ENCODE measurements at regions not wholly inside any gene's neighbourhood (a gene's known extent, or its start where the extent isn't known, plus 50 kb on each side); places are given as distances from the start of the nearest gene placed in this dataset.

DNA sequence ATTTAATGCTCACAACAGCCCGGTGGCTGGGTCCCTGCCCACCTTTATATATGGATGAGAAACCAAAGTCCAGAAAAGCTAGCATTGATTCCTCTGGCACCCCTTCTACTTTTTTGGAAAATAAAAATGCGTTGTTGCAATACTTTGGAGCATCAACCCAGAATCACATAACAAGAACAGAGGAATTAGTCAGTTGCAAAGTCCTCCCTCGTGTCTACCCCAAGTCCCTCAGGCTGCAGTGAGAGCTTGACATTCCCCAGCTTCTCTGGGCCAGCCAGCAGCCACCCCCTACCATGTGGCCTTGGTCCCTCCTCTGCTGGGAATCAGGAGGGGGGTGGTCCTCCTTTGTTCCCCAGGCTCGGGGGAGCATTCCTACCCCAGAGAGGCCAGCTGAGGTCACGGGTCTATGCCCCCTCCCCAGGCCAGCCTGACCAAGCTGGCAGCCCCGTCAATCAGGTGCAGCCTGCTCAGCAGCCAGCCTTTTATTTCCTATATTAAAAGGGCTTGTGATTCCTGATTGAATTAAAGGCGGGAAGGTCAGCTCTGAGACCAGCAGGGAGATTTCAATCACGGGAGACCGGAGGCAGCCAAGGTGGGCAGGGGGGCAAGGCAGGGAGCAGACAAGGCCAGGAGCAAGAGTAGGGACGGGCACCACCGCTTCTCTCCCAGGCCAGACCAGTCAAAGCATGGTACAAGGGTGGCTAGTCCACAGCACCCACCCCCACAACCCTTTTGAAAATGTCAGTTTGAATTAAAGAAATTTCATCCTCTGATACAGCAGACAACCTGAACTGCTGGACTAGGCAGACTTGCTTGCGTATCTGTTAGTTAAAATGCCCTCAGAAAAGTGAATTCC is 158.9 kb downstream of the MRPL14 start:
- H3K4me3 ChIP-seq (ENCODE audit: low read length): no peak overlapping the region
- no peaks in the 10 kb centered on the region for H3K36me3 ChIP-seq (ENCODE audit: insufficient read depth, low read length)
- 0 out of 2 replicates have a peak overlapping the region, but pooled peaks have one; percentile 33 for H3K9ac ChIP-seq (ENCODE audit: low read depth, low read length)
- H3K4me1 ChIP-seq (ENCODE audit: insufficient read depth, low read length): 0 out of 2 replicates have a peak, but pooled peaks cover 5% of the 10 kb centered on the region
- H3K9me3 ChIP-seq (ENCODE audit: insufficient read depth, low read depth, low read length): no peaks in the 10 kb centered on the region
- H3K27ac ChIP-seq (ENCODE audit: low read depth, low read length): no peak overlapping the region
- WGBS: 62% methylated on average over 12 of the region's 12 CpGs
- H3K27me3 ChIP-seq (ENCODE audit: insufficient read depth, low read length): no peaks in the 10 kb centered on the region

- no peaks in the 10 kb centered on the region for H3K36me3 ChIP-seq (ENCODE audit: insufficient read depth, low read length)
- no peak overlapping the region for H3K27ac ChIP-seq (ENCODE audit: low read depth, low read length)
- H3K4me3 ChIP-seq (ENCODE audit: low read length): no peak overlapping the region
- no peak overlapping the region for H3K9ac ChIP-seq (ENCODE audit: low read depth, low read length)
- 0 out of 2 replicates have a peak, but pooled peaks cover 5% of the 10 kb centered on the region for H3K4me1 ChIP-seq (ENCODE audit: insufficient read depth, low read length)
- WGBS: 83% methylated on average over 2 of the region's 3 CpGs
- H3K9me3 ChIP-seq (ENCODE audit: insufficient read depth, low read depth, low read length): no peaks in the 10 kb centered on the region
- H3K27me3 ChIP-seq (ENCODE audit: insufficient read depth, low read length): no peaks in the 10 kb centered on the region
These were observed 159.5 kb downstream of the MRPL14 start for GRCh38 chr6:43967719-43968091.

DNA sequence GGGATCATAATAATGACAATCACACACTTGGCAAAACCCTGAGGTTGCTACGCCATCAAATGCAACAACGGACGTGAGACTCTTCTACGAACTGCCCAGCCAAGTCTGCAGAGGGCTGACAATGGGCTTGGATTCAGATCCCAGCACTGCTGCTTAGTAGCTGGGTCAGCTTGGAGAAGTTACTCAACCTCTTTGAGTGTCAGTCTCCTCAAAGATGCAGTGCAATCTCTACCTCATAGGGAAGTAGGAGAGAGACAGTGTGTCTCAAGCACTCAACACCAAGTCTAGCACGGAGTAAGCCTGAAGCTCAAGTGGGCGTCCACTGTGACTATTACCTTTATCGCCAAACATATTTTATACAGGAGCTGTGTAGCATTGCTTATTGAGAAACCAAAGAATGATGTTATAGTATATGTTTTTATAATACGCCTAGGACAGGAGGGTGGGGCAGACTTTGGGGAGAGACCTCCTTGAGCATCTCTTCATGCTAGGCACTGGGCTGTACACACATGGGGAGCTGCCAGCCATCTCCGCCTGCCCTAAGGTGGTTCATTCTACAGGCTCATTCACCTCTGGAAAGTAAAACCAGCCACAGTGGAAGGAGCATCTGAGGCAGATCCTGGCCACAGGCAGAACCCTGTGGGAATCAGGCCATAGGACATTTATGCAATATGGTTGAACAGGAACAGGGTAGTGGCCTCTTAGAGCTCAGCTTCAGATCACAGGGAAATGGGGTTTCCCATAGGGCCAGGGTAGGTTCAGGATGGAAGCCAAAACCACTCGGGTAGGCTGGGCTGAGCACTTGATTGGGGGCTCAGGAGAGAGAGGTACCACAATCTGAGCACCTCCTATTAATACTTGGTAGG is 160.2 kb downstream of the MRPL14 start:
- Histone ChIP-seq H3K27me3 (ENCODE audit: insufficient read depth, low read length) (no peaks in the 10 kb centered on the region), H3K27ac (ENCODE audit: low read depth, low read length) (no peak overlapping the region), H3K9ac (ENCODE audit: low read depth, low read length) (no peak overlapping the region), H3K9me3 (ENCODE audit: insufficient read depth, low read depth, low read length) (no peaks in the 10 kb centered on the region), H3K36me3 (ENCODE audit: insufficient read depth, low read length) (no peaks in the 10 kb centered on the region), H3K4me1 (ENCODE audit: insufficient read depth, low read length) (0 out of 2 replicates have a peak, but pooled peaks cover 5% of the 10 kb centered on the region), H3K4me3 (ENCODE audit: low read length) (no peak overlapping the region)
- 91% methylated on average over 10 of the region's 10 CpGs for WGBS

DNA sequence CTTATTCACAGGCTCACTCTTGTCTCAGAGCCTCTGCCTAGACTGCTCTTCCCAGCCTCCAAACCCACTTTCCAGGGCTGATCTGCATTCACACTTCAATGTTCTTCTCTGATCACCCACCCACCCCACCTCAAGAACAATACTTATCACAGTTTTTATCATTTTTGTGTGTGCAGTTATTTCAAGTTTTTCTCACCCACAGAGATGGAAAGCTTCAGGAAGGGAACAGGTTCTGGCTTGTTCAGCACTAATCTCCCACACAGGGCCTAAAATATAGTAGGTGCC is 160.9 kb downstream of the MRPL14 start:
- Histone ChIP-seq H3K4me1 (ENCODE audit: insufficient read depth, low read length) (0 out of 2 replicates have a peak, but pooled peaks cover 5% of the 10 kb centered on the region), H3K27ac (ENCODE audit: low read depth, low read length) (no peak overlapping the region), H3K27me3 (ENCODE audit: insufficient read depth, low read length) (no peaks in the 10 kb centered on the region), H3K9me3 (ENCODE audit: insufficient read depth, low read depth, low read length) (no peaks in the 10 kb centered on the region), H3K4me3 (ENCODE audit: low read length) (no peak overlapping the region), H3K36me3 (ENCODE audit: insufficient read depth, low read length) (no peaks in the 10 kb centered on the region), H3K9ac (ENCODE audit: low read depth, low read length) (no peak overlapping the region)

- Histone ChIP-seq H3K9me3 (ENCODE audit: insufficient read depth, low read depth, low read length) (no peaks in the 10 kb centered on the region), H3K4me3 (ENCODE audit: low read length) (no peak overlapping the region), H3K9ac (ENCODE audit: low read depth, low read length) (no peak overlapping the region), H3K4me1 (ENCODE audit: insufficient read depth, low read length) (0 out of 2 replicates have a peak, but pooled peaks cover 5% of the 10 kb centered on the region), H3K27ac (ENCODE audit: low read depth, low read length) (no peak overlapping the region), H3K27me3 (ENCODE audit: insufficient read depth, low read length) (no peaks in the 10 kb centered on the region), H3K36me3 (ENCODE audit: insufficient read depth, low read length) (no peaks in the 10 kb centered on the region)
- 87% methylated on average over 3 of the region's 3 CpGs for WGBS
These were observed 161.5 kb downstream of the MRPL14 start for GRCh38 chr6:43965628-43966373.

DNA sequence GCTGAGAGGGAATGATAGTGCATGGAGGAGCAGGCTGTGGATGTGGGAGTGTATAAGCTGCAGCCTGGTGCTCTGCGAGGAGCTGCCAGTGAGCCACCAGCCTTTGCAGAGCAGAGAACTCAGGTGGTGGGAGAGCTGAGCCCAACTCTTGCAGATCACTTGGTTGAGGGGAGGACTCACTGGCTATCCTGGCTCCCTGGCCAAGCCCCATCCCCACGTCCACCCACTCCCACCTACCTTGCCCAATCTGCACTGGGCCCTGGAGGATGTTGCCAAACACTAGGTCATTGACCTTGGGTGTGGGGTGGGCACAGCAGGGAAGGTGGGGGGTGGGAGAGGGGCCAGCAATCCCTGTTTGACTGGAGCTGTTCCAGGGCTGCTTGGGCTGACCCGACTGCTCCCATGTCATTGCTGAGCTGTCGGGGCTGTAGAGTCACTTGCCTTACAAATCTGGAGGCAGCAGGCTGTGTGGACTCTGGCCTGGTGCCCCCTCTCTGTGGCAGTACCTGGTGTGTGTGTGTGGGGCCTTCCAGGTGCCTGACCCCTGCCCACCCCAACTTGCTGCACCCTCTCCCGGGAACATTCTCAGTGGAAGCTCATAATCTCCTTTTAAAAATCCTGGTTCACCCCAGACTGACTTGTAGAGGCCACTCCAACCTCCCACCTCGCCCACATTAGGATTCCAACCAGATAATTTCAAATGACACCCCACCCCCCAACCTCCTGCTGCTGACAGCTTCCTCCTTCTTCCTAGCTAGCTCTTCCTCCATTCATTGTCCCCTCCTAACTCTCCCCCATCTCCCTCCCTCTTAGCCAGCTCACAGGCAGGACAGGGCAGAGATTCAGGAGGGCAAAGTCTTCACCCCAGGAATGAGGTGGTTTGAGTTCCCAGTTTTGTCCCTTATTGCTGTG is 162.3 kb downstream of the MRPL14 start:
- no peak overlapping the region for H3K27ac ChIP-seq (ENCODE audit: low read depth, low read length)
- no peaks in the 10 kb centered on the region for H3K9me3 ChIP-seq (ENCODE audit: insufficient read depth, low read depth, low read length)
- 0 out of 2 replicates have a peak, but pooled peaks cover 5% of the 10 kb centered on the region for H3K4me1 ChIP-seq (ENCODE audit: insufficient read depth, low read length)
- no peaks in the 10 kb centered on the region for H3K27me3 ChIP-seq (ENCODE audit: insufficient read depth, low read length)
- no peak overlapping the region for H3K9ac ChIP-seq (ENCODE audit: low read depth, low read length)
- 71% methylated on average over 5 of the region's 6 CpGs for WGBS
- no peak overlapping the region for H3K4me3 ChIP-seq (ENCODE audit: low read length)
- no peaks in the 10 kb centered on the region for H3K36me3 ChIP-seq (ENCODE audit: insufficient read depth, low read length)

DNA sequence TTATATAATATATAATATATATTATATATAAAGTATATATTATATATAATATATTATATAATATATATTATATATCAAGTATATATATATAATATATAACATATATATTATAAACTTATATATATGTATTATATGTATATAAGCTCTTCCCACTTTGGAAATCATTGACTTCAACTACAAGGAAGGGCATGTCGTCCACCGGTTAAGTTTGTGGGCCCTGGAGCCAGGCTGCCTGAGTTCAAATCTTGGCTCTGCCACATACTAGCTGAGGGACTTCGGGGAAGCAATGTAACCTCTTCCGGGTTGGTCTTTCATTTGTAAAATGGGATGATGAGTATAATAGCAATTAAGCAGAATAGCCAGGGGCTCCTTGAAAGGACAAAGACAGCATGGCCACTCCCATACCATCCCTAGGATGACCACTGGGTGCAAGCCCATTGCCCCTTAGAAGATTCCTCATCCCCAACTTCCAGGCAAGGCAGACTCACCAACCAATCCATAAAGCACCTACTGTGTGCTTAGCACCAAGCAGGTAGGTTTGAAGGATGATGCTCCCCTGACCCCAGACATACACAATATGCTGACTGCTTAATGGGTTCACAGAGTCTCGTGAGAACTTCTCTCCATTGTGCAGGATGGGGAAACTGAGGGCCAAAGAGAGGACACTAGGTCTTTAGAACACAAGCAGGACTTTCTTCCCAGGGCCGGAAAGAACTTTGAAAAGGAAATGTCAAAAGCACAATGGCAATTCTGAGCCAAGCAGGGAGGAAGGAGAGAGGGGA is 163.2 kb downstream of the MRPL14 start:
- Histone ChIP-seq H3K27me3 (ENCODE audit: insufficient read depth, low read length) (no peaks in the 10 kb centered on the region), H3K27ac (ENCODE audit: low read depth, low read length) (no peak overlapping the region), H3K36me3 (ENCODE audit: insufficient read depth, low read length) (no peaks in the 10 kb centered on the region), H3K4me3 (ENCODE audit: low read length) (no peak overlapping the region), H3K9me3 (ENCODE audit: insufficient read depth, low read depth, low read length) (no peaks in the 10 kb centered on the region), H3K4me1 (ENCODE audit: insufficient read depth, low read length) (0 out of 2 replicates have a peak, but pooled peaks cover 5% of the 10 kb centered on the region), H3K9ac (ENCODE audit: low read depth, low read length) (no peak overlapping the region)
- WGBS: 57% methylated on average over 6 of the region's 6 CpGs

DNA sequence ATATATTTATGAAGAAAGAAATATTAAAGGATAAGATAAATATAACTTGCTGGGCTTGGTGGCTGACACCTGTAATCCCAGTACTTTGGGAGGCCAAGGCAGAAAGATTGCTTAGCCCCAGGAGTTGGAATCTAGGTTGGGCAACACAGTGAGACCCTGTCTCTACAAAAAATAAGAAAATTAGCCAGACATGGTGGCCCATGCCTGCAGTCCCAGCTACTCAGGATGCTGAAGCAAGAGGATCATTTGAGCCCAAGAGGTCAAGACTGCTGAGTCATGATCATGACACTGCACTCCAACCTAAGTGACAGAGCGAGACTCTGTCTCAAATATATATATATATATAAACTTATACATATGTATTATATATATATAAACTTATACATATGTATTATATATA is 164.0 kb downstream of the MRPL14 start:
- Histone ChIP-seq H3K36me3 (ENCODE audit: insufficient read depth, low read length) (no peaks in the 10 kb centered on the region), H3K4me1 (ENCODE audit: insufficient read depth, low read length) (0 out of 2 replicates have a peak, but pooled peaks cover 5% of the 10 kb centered on the region), H3K4me3 (ENCODE audit: low read length) (no peak overlapping the region), H3K9ac (ENCODE audit: low read depth, low read length) (no peak overlapping the region), H3K27me3 (ENCODE audit: insufficient read depth, low read length) (no peaks in the 10 kb centered on the region), H3K9me3 (ENCODE audit: insufficient read depth, low read depth, low read length) (no peaks in the 10 kb centered on the region), H3K27ac (ENCODE audit: low read depth, low read length) (no peak overlapping the region)
- WGBS: no CpG with 5 or more reads among the region's 1 CpG

DNA sequence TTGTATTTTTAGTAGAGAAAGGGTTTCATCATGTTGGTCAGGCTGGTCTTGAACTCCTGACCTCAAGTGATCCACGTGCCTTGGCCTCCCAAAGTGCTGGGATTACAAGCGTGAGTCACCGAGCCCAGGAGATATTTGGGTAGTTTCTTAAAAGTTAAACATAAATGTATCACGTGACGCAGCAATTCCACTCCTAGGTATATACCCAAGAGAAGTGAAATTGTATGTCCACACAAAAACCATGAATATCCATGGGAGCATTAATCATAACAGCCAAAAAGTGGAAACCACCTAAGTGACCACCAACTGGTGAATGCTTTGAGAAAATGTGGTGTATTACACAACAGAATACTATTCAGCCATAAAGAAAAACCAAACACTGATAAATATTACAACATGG is 164.8 kb downstream of the MRPL14 start:
- Histone ChIP-seq H3K27ac (ENCODE audit: low read depth, low read length) (no peak overlapping the region), H3K4me1 (ENCODE audit: insufficient read depth, low read length) (0 out of 2 replicates have a peak, but pooled peaks cover 5% of the 10 kb centered on the region), H3K9ac (ENCODE audit: low read depth, low read length) (no peak overlapping the region), H3K27me3 (ENCODE audit: insufficient read depth, low read length) (no peaks in the 10 kb centered on the region), H3K9me3 (ENCODE audit: insufficient read depth, low read depth, low read length) (no peaks in the 10 kb centered on the region), H3K4me3 (ENCODE audit: low read length) (no peak overlapping the region), H3K36me3 (ENCODE audit: insufficient read depth, low read length) (no peaks in the 10 kb centered on the region)
- 95% methylated on average over 5 of the region's 5 CpGs for WGBS

GRCh38 chr6:43957273-43957672 is 170.0 kb downstream of the MRPL14 start:
- 44% methylated on average over 2 of the region's 3 CpGs for WGBS
- no peak overlapping the region for H3K27ac ChIP-seq (ENCODE audit: low read depth, low read length)
- H3K4me1 ChIP-seq (ENCODE audit: insufficient read depth, low read length): no peaks in the 10 kb centered on the region

More at GRCh38 chr6:43957273-43957672, 170.0 kb downstream of the MRPL14 start:
- Histone ChIP-seq H3K4me3 (ENCODE audit: low read length) (no peak overlapping the region), H3K27me3 (ENCODE audit: insufficient read depth, low read length) (no peaks in the 10 kb centered on the region), H3K9ac (ENCODE audit: low read depth, low read length) (no peak overlapping the region), H3K9me3 (ENCODE audit: insufficient read depth, low read depth, low read length) (no peaks in the 10 kb centered on the region; the same call in 1 of the 2 replicates), H3K36me3 (ENCODE audit: insufficient read depth, low read length) (no peaks in the 10 kb centered on the region)
